ENCODE measurements at regions not wholly inside any gene's neighbourhood (a gene's known extent, or its start where the extent isn't known, plus 50 kb on each side); places are given as distances from the start of the nearest gene placed in this dataset.

DNA sequence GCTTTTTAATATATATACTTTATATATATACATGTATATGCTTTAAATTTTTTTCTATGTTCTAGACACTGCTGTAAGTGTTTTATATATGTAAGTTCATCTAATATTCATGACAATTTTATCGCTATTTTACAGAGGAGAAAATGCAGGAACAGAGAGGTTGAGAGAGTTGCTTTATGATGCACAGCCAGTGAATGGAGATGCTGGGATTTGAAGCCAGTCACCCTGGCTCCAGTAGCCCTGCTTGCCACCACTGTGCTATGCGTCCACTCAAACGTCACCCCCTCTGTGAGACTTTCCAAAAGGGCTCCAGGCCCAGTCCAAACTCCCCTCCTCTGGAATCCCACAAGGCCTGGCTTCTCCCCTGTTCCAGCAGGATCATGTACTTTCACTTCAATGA lies 91.0 kb upstream of the GRIK3 start:
- Histone ChIP-seq H3K27ac (ENCODE audit: extremely low read depth, low read depth, low read length) (no peak overlapping the region), H3K4me3 (ENCODE audit: low read depth, low read length) (no peak overlapping the region), H3K36me3 (ENCODE audit: control insufficient read depth in 2 of 2, insufficient read depth in 1 of 2, low read length in 2 of 2) (no peaks in the 10 kb centered on the region), H3K9me3 (ENCODE audit: control insufficient read depth, insufficient read depth, low read depth, low read length) (no peaks in the 10 kb centered on the region), H3K4me1 (ENCODE audit: control insufficient read depth, insufficient read depth, low read length) (no peaks in the 10 kb centered on the region)
- CTCF ChIA-PET: no interaction called here
- POLR2A ChIA-PET: no interaction called here
- TF ChIP-seq ZNF214 (tag by site-specific recombination; IDR thresholded peaks at IDR 0.05; ENCODE audit: borderline replicate concordance) (no peak), ZNF146 (tag by site-specific recombination; IDR thresholded peaks at IDR 0.05) (no peak), ZNF426 (tag by site-specific recombination; IDR thresholded peaks at IDR 0.05) (no peak), ZFP37 (tag by site-specific recombination; IDR thresholded peaks at IDR 0.05) (no peak), CTCF (tag by site-specific recombination; IDR thresholded peaks at IDR 0.05) (no peak), ZNF558 (tag by site-specific recombination; IDR thresholded peaks at IDR 0.05) (no peak), ZBTB17 (tag by site-specific recombination; IDR thresholded peaks at IDR 0.05) (no peak), ZNF658 (tag by site-specific recombination; IDR thresholded peaks at IDR 0.05) (no peak), ZNF121 (tag by site-specific recombination; IDR thresholded peaks at IDR 0.05) (no peak), ZEB2 (tag by site-specific recombination; IDR thresholded peaks at IDR 0.05) (no peak), ZBTB21 (tag by site-specific recombination; IDR thresholded peaks at IDR 0.05) (no peak)

DNA sequence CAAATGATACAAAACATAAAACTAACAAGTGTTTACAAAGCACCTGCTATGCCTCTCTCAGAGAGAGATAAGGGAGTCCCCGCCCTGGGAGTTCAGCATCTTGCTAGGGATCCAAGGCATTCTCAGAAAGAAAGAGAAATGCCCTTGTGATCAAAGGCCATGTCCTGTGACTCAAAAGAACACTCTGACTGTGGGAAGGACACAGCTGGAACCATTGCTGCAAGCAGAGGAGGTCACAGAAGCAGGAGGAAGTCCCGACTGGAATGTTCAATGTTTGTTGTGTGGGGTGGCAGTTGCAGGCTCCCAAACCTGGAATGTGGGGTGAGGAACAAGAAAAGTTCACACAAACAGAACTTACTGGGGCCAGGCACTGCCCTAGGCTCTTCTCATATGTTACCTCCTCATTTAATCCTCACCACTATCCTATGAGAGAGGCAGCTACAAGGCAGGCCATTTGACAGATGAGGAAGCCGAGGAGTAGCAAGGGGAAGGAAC lies 93.0 kb upstream of the GRIK3 start:
- TF ChIP-seq ZNF623 (tag by site-specific recombination; IDR thresholded peaks at IDR 0.05) (no peak), ZFP37 (tag by site-specific recombination; IDR thresholded peaks at IDR 0.05) (no peak), ZNF530 (tag by site-specific recombination; IDR thresholded peaks at IDR 0.05; ENCODE audit: low read depth) (no peak), ZNF280D (tag by site-specific recombination; IDR thresholded peaks at IDR 0.05) (no peak), ZNF121 (tag by site-specific recombination; IDR thresholded peaks at IDR 0.05) (no peak), PRDM10 (tag by site-specific recombination; IDR thresholded peaks at IDR 0.05) (no peak), ZNF777 (tag by site-specific recombination; IDR thresholded peaks at IDR 0.05; ENCODE audit: borderline replicate concordance) (no peak), ZNF776 (tag by site-specific recombination; IDR thresholded peaks at IDR 0.05; ENCODE audit: borderline replicate concordance) (no peak), ZNF561 (tag by site-specific recombination; IDR thresholded peaks at IDR 0.05; ENCODE audit: borderline replicate concordance) (no peak), ZNF169 (tag by site-specific recombination; IDR thresholded peaks at IDR 0.05) (no peak), ZNF112 (tag by site-specific recombination; IDR thresholded peaks at IDR 0.05) (no peak), ZNF174 (tag by site-specific recombination; IDR thresholded peaks at IDR 0.05) (no peak), SCRT1 (tag by site-specific recombination; IDR thresholded peaks at IDR 0.05; ENCODE audit: borderline replicate concordance) (no peak), ZNF16 (tag by site-specific recombination; IDR thresholded peaks at IDR 0.05; ENCODE audit: low read depth) (no peak), ZNF223 (tag by site-specific recombination; IDR thresholded peaks at IDR 0.05) (no peak)
- Histone ChIP-seq H3K36me3 (ENCODE audit: control insufficient read depth in 2 of 2, insufficient read depth in 1 of 2, low read length in 2 of 2) (no peaks in the 10 kb centered on the region), H3K27ac (ENCODE audit: extremely low read depth, low read depth, low read length) (no peak overlapping the region), H3K4me1 (ENCODE audit: control insufficient read depth, insufficient read depth, low read length) (no peaks in the 10 kb centered on the region), H3K4me3 (ENCODE audit: low read depth, low read length) (no peak overlapping the region), H3K9me3 (ENCODE audit: control insufficient read depth, insufficient read depth, low read depth, low read length) (no peaks in the 10 kb centered on the region)
- POLR2A ChIA-PET: no interaction called here
- CTCF ChIA-PET: no interaction called here

All from HEK293 (cell line).